Ovary (tissue), 3 donors: ENCODE measurements at regions not wholly inside any gene's neighbourhood (a gene's known extent, or its start where the extent isn't known, plus 50 kb on each side); places are given as distances from the start of the nearest gene placed in this dataset.

ENCODE experiments used
- EP300 ChIP-seq: sonication (generic); formaldehyde crosslinking; IDR thresholded peaks from one replicate; pipeline ENCODE4 v1.6.1; 2017; ENCODE audit warnings: antibody characterized with exemption
- TF ChIP-seq, protein P1 (sequence below), 3 donors: fragments of 450-650 bp in 2 of 3; fragments of 200-600 bp in 1 of 3; IDR thresholded peaks; one replicate each; pipeline versions ENCODE4 v1.5.1 to v1.8.0; 2016 to 2022; ENCODE audit warnings: antibody characterized with exemption in 3 of 3, mild to moderate bottlenecking in 1 of 3
- donor health status: DM: no; HTN: no; CAD: no.

DNA sequence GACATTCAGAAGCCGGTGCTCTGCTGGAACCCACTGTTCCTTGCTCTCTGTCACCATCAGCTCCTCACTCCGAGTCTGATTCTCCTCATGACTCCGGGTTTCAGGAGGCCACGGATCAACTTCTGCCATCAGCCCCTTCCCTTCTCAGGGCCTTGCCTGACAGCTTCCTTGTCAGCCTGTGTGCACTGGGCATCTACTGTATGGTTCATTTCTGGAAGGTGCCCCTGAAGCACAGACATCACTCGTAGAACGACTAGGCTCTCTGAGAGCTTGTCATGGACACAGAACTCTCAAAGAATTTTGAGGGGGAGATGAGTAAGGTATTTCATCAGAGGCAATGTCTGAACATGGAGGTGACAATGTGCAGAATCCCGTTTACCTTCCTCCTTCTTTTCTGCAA lies 396.1 kb downstream of the TNS3 start:
- TF ChIP-seq, protein P1, sequence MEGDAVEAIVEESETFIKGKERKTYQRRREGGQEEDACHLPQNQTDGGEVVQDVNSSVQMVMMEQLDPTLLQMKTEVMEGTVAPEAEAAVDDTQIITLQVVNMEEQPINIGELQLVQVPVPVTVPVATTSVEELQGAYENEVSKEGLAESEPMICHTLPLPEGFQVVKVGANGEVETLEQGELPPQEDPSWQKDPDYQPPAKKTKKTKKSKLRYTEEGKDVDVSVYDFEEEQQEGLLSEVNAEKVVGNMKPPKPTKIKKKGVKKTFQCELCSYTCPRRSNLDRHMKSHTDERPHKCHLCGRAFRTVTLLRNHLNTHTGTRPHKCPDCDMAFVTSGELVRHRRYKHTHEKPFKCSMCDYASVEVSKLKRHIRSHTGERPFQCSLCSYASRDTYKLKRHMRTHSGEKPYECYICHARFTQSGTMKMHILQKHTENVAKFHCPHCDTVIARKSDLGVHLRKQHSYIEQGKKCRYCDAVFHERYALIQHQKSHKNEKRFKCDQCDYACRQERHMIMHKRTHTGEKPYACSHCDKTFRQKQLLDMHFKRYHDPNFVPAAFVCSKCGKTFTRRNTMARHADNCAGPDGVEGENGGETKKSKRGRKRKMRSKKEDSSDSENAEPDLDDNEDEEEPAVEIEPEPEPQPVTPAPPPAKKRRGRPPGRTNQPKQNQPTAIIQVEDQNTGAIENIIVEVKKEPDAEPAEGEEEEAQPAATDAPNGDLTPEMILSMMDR (IDR thresholded peaks at IDR 0.05): no peak
- TF ChIP-seq EP300: no peak
